ENCODE measurements at regions not wholly inside any gene's neighbourhood (a gene's known extent, or its start where the extent isn't known, plus 50 kb on each side); places are given as distances from the start of the nearest gene placed in this dataset.

DNA sequence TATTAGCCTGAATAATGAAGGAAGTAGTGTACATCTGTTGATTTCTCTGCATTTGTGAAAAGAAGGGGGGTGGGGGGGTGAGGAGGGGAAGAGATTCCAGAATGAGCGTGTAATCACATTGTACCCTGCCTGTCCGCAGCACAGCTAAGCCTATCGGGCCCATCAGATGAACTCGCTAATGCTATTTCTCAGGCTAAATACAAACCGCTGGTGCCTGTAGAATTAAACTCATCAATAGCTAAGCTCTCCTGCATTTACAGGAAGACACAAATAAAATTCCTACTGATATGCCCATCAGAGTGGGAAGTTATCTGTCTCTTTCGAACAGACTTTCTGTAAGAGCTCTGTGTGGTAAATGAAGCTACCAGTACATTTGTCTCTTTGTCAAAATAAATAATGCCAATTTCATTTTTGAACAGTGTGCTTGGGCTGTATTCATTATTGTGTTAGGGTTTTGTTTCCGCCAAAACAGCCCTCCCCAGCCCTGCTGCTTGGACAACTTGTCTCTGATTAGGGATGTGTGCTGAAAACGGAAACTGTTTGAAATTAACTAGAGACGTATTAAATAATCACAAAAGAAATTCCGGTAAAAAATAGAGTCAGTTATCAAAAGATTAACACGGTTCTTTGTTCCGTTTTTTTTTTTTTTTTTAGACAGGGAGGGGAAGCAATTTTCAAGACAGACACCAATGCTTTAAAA lies 305.4 kb downstream of the TTLL7 start:
- Histone ChIP-seq H3K9me3 (ENCODE audit: low read depth, low read length) (no peaks in the 10 kb centered on the region), H3K9ac (ENCODE audit: insufficient read length) (no peak overlapping the region), H3K27ac (no peak overlapping the region), H3K4me3 (0 out of 2 replicates have a peak overlapping the region, but pooled peaks have one; percentile 28), H3K36me3 (ENCODE audit: insufficient read depth, low read length) (no peaks in the 10 kb centered on the region)
- TF ChIP-seq EZH2 (IDR thresholded peaks at IDR 0.05) (no peak), FOXP2 (optimal IDR thresholded peaks at IDR 0.05; ENCODE audit: control extremely low read depth, extremely low read length, insufficient read depth) (no peak), POLR2AphosphoS5 (IDR thresholded peaks at IDR 0.05; ENCODE audit: borderline replicate concordance, low read depth, low read length) (no peak)
- DNase-seq (ENCODE audit: low read depth, low spot score) = no peak

DNA sequence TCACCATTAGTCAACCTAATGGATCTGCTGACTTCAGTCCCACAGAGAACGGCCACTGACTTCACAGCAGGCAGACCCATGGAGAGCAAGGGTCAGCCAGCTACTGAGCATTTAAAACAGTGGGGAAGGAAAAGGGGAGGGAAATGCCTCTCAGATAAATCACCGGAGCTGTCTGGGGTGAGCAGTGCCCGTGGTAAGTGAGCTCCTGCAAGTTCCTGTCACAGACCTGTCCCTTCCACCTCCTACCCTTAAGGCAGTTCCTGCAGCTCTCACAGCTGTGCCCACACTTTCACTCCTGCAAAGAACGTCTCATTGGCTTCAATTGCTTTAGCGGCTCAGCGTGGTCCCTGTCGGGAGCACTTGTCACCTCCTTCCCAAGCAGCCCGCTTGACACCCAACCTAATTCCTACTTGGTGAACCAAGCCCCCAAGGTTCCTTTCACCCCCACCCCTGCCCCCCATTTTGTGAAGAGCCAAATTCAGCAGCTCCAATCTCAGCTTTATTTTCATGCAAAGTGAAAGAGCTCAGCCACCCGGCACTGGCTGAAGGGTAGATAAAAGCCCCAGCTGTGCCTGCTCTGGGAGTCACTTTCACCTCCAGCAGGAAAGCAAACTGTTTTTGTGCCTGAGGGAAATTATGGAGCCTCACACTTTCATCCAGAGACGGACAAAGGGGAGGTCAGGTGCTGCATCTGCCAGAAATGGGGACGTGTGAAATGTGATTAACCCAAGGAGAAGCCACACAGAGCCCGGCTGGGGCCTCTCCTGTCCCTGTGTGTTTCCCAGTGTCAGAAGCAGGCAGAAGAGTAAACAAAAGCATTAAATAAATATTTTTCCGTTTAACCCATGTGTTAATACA lies 306.2 kb downstream of the TTLL7 start:
- Histone ChIP-seq H3K27ac (no peak overlapping the region), H3K9ac (ENCODE audit: insufficient read length) (no peak overlapping the region), H3K4me3 (0 out of 2 replicates have a peak overlapping the region, but pooled peaks have one; percentile 28), H3K36me3 (ENCODE audit: insufficient read depth, low read length) (no peaks in the 10 kb centered on the region), H3K9me3 (ENCODE audit: low read depth, low read length) (no peaks in the 10 kb centered on the region)
- TF ChIP-seq POLR2AphosphoS5 (IDR thresholded peaks at IDR 0.05; ENCODE audit: borderline replicate concordance, low read depth, low read length) (no peak), FOXP2 (optimal IDR thresholded peaks at IDR 0.05; ENCODE audit: control extremely low read depth, extremely low read length, insufficient read depth) (no peak), EZH2 (IDR thresholded peaks at IDR 0.05) (no peak)
- DNase-seq (ENCODE audit: low read depth, low spot score) = no peak

DNA sequence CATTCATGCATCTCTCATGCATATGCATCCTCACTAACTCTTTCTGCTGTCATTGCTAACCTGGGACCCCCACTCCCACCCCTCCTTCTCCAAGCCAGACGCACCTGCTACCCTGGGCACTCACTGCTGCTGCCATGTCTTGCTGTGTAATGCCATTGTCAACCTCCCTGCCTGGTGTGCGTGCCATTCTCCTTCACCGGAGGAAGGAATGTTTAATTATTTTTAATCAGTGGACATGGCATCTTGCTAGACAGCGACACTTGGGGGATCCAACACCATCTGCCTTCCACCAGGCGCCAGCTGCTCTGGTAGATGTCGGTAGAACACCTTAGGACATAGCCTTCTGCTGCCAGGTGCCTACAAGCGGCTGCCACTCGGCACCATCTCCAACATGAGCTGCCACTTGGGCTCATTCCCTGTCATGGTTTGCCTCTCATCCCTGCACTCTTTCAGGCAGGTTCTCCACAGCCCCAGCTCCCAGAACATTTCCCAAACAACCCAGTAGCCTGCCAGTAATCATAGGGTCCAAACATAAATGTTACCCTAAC lies 306.9 kb downstream of the TTLL7 start:
- no peak overlapping the region for H3K4me3 ChIP-seq
- H3K9me3 ChIP-seq (ENCODE audit: low read depth, low read length) = no peaks in the 10 kb centered on the region
- TF ChIP-seq POLR2AphosphoS5 (IDR thresholded peaks at IDR 0.05; ENCODE audit: borderline replicate concordance, low read depth, low read length) (no peak), EZH2 (IDR thresholded peaks at IDR 0.05) (no peak), FOXP2 (optimal IDR thresholded peaks at IDR 0.05; ENCODE audit: control extremely low read depth, extremely low read length, insufficient read depth) (no peak)
- H3K27ac ChIP-seq = no peak overlapping the region
- H3K9ac ChIP-seq (ENCODE audit: insufficient read length) = no peak overlapping the region
- no peaks in the 10 kb centered on the region for H3K36me3 ChIP-seq (ENCODE audit: insufficient read depth, low read length)
- no peak for DNase-seq (ENCODE audit: low read depth, low spot score)

DNA sequence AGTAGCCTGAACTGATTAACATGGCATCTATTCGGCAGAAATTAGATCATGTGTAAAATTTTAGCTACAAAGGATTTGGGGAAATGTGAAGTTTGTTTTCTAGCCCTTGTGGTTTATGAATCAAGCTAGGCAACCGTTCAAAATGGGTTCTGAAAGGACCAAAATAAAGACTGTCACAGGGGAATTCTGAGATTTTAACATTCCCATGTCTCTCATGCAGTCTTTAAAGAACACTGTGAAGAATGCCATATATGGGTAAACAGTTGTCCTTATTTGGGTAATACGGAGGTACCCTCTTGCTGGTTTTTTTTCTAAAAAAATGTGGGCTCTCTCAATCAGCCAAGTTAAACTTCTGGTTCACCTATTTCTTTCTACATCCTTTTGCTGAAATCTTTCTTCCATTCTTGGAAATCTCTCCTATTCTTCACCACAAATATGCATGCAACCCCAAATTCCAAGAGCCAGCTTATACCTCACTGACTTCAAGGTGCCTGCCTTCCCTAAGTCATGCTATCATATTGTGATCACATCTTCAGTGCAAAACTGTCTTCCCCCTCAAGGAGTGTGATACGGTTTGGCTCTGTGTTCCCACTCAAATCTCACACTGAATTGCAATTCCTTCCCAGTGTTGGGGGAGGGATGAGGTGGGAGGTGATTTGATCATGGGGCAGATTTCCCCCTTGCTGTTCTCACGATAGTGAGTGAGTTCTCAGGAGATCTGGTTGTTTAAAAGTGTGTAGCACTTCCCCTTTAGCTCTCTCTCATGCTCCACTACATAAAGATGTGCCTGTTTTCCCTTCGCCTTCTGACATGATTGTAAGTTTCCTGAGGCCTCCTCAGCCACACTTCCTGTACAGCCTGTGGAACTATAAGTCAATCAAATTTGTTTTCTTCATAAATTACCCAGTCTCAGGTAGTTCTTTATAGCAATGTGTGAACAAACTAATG lies 308.7 kb downstream of the TTLL7 start:
- Histone ChIP-seq H3K36me3 (ENCODE audit: insufficient read depth, low read length) (no peaks in the 10 kb centered on the region), H3K27ac (no peak overlapping the region), H3K4me3 (no peak overlapping the region), H3K9ac (ENCODE audit: insufficient read length) (no peak overlapping the region), H3K9me3 (ENCODE audit: low read depth, low read length) (no peaks in the 10 kb centered on the region)
- DNase-seq (ENCODE audit: low read depth, low spot score) = no peak
- no peak for TF ChIP-seq FOXP2 (optimal IDR thresholded peaks at IDR 0.05; ENCODE audit: control extremely low read depth, extremely low read length, insufficient read depth)
- TF ChIP-seq EZH2 (IDR thresholded peaks at IDR 0.05) = no peak
- TF ChIP-seq POLR2AphosphoS5 (IDR thresholded peaks at IDR 0.05; ENCODE audit: borderline replicate concordance, low read depth, low read length) = no peak

DNA sequence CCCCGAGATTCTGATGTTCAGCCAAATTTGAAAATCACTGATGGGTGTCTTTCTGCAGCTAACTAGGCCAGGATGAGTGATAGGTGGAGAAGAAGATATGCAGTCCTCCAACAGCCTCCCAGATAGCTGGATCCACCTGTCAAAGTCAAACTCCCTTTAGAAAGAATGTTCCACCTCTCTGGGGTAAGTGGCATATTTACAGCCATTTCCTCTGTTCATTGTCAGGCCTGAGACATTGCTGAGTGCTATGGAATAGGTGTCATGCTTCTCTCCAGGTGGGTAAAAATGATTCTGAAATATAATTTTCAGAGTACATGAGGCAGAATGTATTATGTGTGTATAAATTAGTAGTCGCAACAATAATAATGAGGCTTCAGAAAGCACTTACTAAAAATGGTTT lies 316.8 kb downstream of the TTLL7 start:
- no peak for TF ChIP-seq FOXP2 (optimal IDR thresholded peaks at IDR 0.05; ENCODE audit: control extremely low read depth, extremely low read length, insufficient read depth)
- TF ChIP-seq EZH2 (IDR thresholded peaks at IDR 0.05) = no peak
- TF ChIP-seq POLR2AphosphoS5 (IDR thresholded peaks at IDR 0.05; ENCODE audit: borderline replicate concordance, low read depth, low read length) = no peak
- no peak overlapping the region for H3K9ac ChIP-seq (ENCODE audit: insufficient read length)
- H3K27ac ChIP-seq = no peak overlapping the region
- no peaks in the 10 kb centered on the region for H3K9me3 ChIP-seq (ENCODE audit: low read depth, low read length)
- no peak for DNase-seq (ENCODE audit: low read depth, low spot score)
- H3K36me3 ChIP-seq (ENCODE audit: insufficient read depth, low read length) = no peaks in the 10 kb centered on the region
- H3K4me3 ChIP-seq = no peak overlapping the region

DNA sequence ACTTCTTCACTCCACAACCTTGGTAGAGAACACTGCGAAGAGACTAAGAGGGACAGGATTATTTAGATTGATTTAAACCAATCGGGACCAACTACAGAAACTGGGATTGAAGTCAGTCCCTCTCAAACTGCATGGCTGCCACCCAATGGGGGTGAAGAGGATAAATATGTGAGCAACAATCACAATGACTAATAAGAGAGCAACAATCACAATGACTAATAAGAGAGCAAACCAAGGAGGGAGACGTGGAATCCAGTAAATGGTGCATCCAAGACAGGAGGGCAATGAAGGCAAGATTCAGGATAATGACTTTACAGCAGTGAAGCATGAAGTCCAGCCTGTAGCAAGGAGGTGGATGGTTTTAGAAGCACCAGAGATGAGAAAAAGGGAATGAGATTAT lies 322.8 kb downstream of the TTLL7 start:
- no peaks in the 10 kb centered on the region for H3K9me3 ChIP-seq (ENCODE audit: low read depth, low read length)
- H3K27ac ChIP-seq = no peak overlapping the region
- H3K9ac ChIP-seq (ENCODE audit: insufficient read length) = no peak overlapping the region
- TF ChIP-seq FOXP2 (optimal IDR thresholded peaks at IDR 0.05; ENCODE audit: control extremely low read depth, extremely low read length, insufficient read depth) (no peak), POLR2AphosphoS5 (IDR thresholded peaks at IDR 0.05; ENCODE audit: borderline replicate concordance, low read depth, low read length) (no peak), EZH2 (IDR thresholded peaks at IDR 0.05) (no peak)
- H3K36me3 ChIP-seq (ENCODE audit: insufficient read depth, low read length) = no peaks in the 10 kb centered on the region
- no peak overlapping the region for H3K4me3 ChIP-seq
- DNase-seq (ENCODE audit: low read depth, low spot score) = no peak

DNA sequence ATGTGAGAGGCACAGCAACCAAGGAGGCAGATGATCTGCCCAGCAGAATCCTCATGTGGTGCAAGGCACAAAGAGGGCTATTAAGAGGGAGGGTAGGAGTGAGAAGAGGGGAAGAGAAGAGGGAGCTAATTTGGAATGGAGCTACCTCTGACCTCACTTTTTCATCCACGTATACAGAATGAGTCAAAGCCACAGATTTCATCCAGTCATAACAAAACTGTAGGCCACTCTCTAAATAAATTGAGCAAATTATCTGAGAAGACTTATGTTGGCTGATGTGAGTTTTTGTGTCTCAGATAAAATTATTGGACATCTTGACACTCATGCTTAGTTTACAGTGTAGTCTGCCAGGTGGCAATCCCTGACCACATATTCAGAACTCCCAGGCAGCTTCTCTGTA lies 325.6 kb downstream of the TTLL7 start:
- no peak overlapping the region for H3K4me3 ChIP-seq
- DNase-seq (ENCODE audit: low read depth, low spot score) = no peak
- H3K36me3 ChIP-seq (ENCODE audit: insufficient read depth, low read length) = no peaks in the 10 kb centered on the region
- no peak for TF ChIP-seq EZH2 (IDR thresholded peaks at IDR 0.05)
- no peak for TF ChIP-seq FOXP2 (optimal IDR thresholded peaks at IDR 0.05; ENCODE audit: control extremely low read depth, extremely low read length, insufficient read depth)
- no peak for TF ChIP-seq POLR2AphosphoS5 (IDR thresholded peaks at IDR 0.05; ENCODE audit: borderline replicate concordance, low read depth, low read length)
- no peak overlapping the region for H3K27ac ChIP-seq
- H3K9ac ChIP-seq (ENCODE audit: insufficient read length) = no peak overlapping the region
- H3K9me3 ChIP-seq (ENCODE audit: low read depth, low read length) = no peaks in the 10 kb centered on the region

Data from SK-N-MC (cell line).